ENCODE measurements at regions not wholly inside any gene's neighbourhood (a gene's known extent, or its start where the extent isn't known, plus 50 kb on each side); places are given as distances from the start of the nearest gene placed in this dataset.

GRCh38 chr12:92543359-92543758, 159.4 kb upstream of the PLEKHG7 start:
- TF ChIP-seq CTCF (IDR thresholded peaks at IDR 0.05) (no peak), POLR2A (IDR thresholded peaks at IDR 0.05) (no peak)
